LNCAP (cell line): ENCODE measurements at regions not wholly inside any gene's neighbourhood (a gene's known extent, or its start where the extent isn't known, plus 50 kb on each side); places are given as distances from the start of the nearest gene placed in this dataset.

Experiments used
- TF ChIP-seq, protein P1 (sequence below): fragments of 450-650 bp; IDR thresholded peaks from 2 replicates; pipeline ENCODE4 v1.5.1; 2017; ENCODE audit warnings: mild to moderate bottlenecking

DNA sequence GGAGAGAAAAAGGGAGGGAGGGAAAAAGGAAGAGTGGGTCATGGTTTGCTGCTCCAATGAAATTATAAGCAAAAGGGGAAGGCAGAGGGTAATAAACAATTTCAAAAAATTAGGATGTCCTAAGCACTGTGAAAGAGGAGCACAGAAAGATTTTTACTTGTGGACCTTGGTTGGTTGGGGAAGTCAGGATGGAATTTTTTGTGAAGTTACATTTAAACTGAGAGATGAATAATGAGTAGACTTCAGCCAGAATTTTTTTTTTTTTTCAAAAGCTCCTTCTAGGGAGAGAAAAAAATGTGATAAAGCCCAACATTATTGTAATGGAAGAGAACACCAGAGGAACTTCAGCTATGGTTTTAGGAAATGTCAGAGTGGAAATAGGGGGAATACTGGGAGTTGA lies 515.9 kb upstream of the PAPPA start:
- TF ChIP-seq, protein P1, sequence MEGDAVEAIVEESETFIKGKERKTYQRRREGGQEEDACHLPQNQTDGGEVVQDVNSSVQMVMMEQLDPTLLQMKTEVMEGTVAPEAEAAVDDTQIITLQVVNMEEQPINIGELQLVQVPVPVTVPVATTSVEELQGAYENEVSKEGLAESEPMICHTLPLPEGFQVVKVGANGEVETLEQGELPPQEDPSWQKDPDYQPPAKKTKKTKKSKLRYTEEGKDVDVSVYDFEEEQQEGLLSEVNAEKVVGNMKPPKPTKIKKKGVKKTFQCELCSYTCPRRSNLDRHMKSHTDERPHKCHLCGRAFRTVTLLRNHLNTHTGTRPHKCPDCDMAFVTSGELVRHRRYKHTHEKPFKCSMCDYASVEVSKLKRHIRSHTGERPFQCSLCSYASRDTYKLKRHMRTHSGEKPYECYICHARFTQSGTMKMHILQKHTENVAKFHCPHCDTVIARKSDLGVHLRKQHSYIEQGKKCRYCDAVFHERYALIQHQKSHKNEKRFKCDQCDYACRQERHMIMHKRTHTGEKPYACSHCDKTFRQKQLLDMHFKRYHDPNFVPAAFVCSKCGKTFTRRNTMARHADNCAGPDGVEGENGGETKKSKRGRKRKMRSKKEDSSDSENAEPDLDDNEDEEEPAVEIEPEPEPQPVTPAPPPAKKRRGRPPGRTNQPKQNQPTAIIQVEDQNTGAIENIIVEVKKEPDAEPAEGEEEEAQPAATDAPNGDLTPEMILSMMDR, result no peak

GRCh38 chr9:115640887-115641286 lies 512.7 kb upstream of the PAPPA start:
- TF ChIP-seq, protein P1, result no peak

DNA sequence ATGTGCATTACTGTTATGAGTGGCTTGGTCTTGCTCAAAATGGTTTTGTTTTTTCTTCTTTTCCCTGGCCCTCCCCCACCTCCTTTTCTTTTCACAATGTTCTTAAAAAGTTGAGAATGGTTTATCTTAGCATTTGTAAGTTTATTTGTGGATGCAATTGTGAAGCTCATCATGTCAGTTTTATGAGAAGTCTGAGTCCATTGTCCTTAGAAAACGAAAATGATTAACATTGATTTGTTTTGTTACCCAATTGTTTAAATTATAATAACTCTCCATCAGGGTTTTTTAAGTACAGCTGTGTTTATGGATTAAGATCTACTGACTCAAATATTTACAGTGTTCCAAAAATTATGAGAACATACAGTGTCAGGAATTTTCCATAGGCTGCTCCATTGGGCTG lies 511.3 kb upstream of the PAPPA start:
- TF ChIP-seq, protein P1, result no peak

GRCh38 chr9:115643948-115644727 lies 509.5 kb upstream of the PAPPA start:
- TF ChIP-seq, protein P1, result no peak

DNA sequence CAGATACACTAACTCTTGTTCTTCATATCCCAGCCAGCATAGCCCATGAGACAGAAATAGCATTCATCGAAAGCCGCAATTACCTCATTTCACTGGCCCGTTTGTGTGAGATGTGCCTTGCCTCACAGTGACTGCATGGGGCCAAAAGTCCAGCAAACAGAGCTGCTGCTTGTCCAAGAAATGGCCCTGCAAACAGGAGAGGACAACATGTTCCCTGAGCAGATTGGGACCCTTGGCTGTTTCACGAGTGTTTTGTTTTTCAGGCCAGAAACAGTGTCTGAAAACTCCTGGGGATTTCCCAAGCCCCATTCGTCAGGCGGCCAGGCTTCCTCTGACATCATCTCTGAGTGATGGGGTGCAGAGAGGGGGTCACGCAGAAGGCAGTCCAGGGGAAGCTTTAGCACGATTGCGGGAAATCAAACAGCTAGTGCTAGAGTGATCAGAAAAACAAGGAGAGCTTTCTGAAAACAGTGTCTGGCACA lies 503.6 kb upstream of the PAPPA start:
- TF ChIP-seq, protein P1, result no peak

GRCh38 chr9:115650768-115651167 lies 502.8 kb upstream of the PAPPA start:
- TF ChIP-seq, protein P1, result no peak

DNA sequence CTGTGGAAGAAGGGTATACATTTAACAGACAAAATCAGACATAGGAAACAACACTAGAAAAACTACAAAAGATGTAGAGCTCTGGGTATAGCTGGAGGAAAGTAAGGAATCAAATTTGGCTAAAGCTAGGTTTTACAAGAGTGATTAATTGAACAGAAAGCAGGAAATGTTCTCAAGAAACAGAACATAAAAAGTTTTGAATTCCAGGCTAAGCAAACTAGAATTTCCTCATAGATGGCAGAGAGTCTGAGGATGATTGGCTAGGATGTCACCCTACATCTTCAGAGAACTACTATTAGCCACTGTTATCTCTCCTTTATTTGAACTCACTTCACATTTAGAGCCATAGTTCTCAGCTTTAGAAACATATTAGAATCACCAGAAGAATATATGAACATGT lies 502.1 kb upstream of the PAPPA start:
- TF ChIP-seq, protein P1, result no peak
